ENCODE measurements at regions not wholly inside any gene's neighbourhood (a gene's known extent, or its start where the extent isn't known, plus 50 kb on each side); places are given as distances from the start of the nearest gene placed in this dataset.

- no peak for DNase-seq
- in situ Hi-C loops (cut with HindIII; ENCODE audit: low pct_ligation_motif_present, low pct_unique_long_range_greater_than_20kb, low sequenced_read_pairs), result no loop called here
Measured at GRCh38 chr5:39998518-39998917, 573.7 kb upstream of the DAB2 start.

- no peak for DNase-seq
- in situ Hi-C loops (cut with HindIII; ENCODE audit: low pct_ligation_motif_present, low pct_unique_long_range_greater_than_20kb, low sequenced_read_pairs), result no loop called here
Measured at GRCh38 chr5:39995990-39996389, 571.2 kb upstream of the DAB2 start.

- DNase-seq, result no peak
- in situ Hi-C loops (cut with HindIII; ENCODE audit: low pct_ligation_motif_present, low pct_unique_long_range_greater_than_20kb, low sequenced_read_pairs), result no loop called here
Measured at GRCh38 chr5:39992617-39993202, 567.9 kb upstream of the DAB2 start.

GRCh38 chr5:39986614-39987013 is 561.8 kb upstream of the DAB2 start:
- no peak for DNase-seq
- in situ Hi-C loops (cut with HindIII; ENCODE audit: low pct_ligation_motif_present, low pct_unique_long_range_greater_than_20kb, low sequenced_read_pairs), result no loop called here

GRCh38 chr5:39980056-39980455 is 555.3 kb upstream of the DAB2 start:
- DNase-seq, result no peak
- in situ Hi-C loops (cut with HindIII; ENCODE audit: low pct_ligation_motif_present, low pct_unique_long_range_greater_than_20kb, low sequenced_read_pairs), result no loop called here

- no peak for DNase-seq
- in situ Hi-C loops (cut with HindIII; ENCODE audit: low pct_ligation_motif_present, low pct_unique_long_range_greater_than_20kb, low sequenced_read_pairs), result no loop called here
Measured at GRCh38 chr5:39977066-39977655, 552.4 kb upstream of the DAB2 start.

GRCh38 chr5:39970117-39970798 is 545.5 kb upstream of the DAB2 start:
- DNase-seq, result no peak
- in situ Hi-C loops (cut with HindIII; ENCODE audit: low pct_ligation_motif_present, low pct_unique_long_range_greater_than_20kb, low sequenced_read_pairs), result no loop called here

GRCh38 chr5:39968381-39968780 is 543.6 kb upstream of the DAB2 start:
- in situ Hi-C loops (cut with HindIII; ENCODE audit: low pct_ligation_motif_present, low pct_unique_long_range_greater_than_20kb, low sequenced_read_pairs), result no loop called here
- DNase-seq, result no peak

- in situ Hi-C loops (cut with HindIII; ENCODE audit: low pct_ligation_motif_present, low pct_unique_long_range_greater_than_20kb, low sequenced_read_pairs), result no loop called here
- DNase-seq, result no peak
Measured at GRCh38 chr5:39955156-39955555, 530.4 kb upstream of the DAB2 start.

- in situ Hi-C loops (cut with HindIII; ENCODE audit: low pct_ligation_motif_present, low pct_unique_long_range_greater_than_20kb, low sequenced_read_pairs), result no loop called here
- no peak for DNase-seq
Measured at GRCh38 chr5:39951070-39951469, 526.3 kb upstream of the DAB2 start.

- in situ Hi-C loops (cut with HindIII; ENCODE audit: low pct_ligation_motif_present, low pct_unique_long_range_greater_than_20kb, low sequenced_read_pairs), result no loop called here
- peak; percentile 62 for DNase-seq
Measured at GRCh38 chr5:39948867-39949468, 524.2 kb upstream of the DAB2 start.

GRCh38 chr5:39948341-39948740 is 523.6 kb upstream of the DAB2 start:
- no peak for DNase-seq
- in situ Hi-C loops (cut with HindIII; ENCODE audit: low pct_ligation_motif_present, low pct_unique_long_range_greater_than_20kb, low sequenced_read_pairs), result no loop called here

- no peak for DNase-seq
Measured at GRCh38 chr5:39947657-39948056, 522.9 kb upstream of the DAB2 start.

GRCh38 chr5:39946356-39947045 is 521.7 kb upstream of the DAB2 start:
- in situ Hi-C loops (cut with HindIII; ENCODE audit: low pct_ligation_motif_present, low pct_unique_long_range_greater_than_20kb, low sequenced_read_pairs), result no loop called here
- DNase-seq, result no peak

More at GRCh38 chr5:39947657-39948056, 522.9 kb upstream of the DAB2 start:
- in situ Hi-C loops (cut with HindIII; ENCODE audit: low pct_ligation_motif_present, low pct_unique_long_range_greater_than_20kb, low sequenced_read_pairs), result no loop called here

- no peak for DNase-seq
- in situ Hi-C loops (cut with HindIII; ENCODE audit: low pct_ligation_motif_present, low pct_unique_long_range_greater_than_20kb, low sequenced_read_pairs), result no loop called here
Measured at GRCh38 chr5:39945870-39946269, 521.1 kb upstream of the DAB2 start.

- no peak for DNase-seq
- in situ Hi-C loops (cut with HindIII; ENCODE audit: low pct_ligation_motif_present, low pct_unique_long_range_greater_than_20kb, low sequenced_read_pairs), result no loop called here
Measured at GRCh38 chr5:39943811-39944210, 519.0 kb upstream of the DAB2 start.

- DNase-seq, result no peak
- in situ Hi-C loops (cut with HindIII; ENCODE audit: low pct_ligation_motif_present, low pct_unique_long_range_greater_than_20kb, low sequenced_read_pairs), result no loop called here
Measured at GRCh38 chr5:39942606-39943005, 517.8 kb upstream of the DAB2 start.

GRCh38 chr5:39941416-39941815 is 516.6 kb upstream of the DAB2 start:
- in situ Hi-C loops (cut with HindIII; ENCODE audit: low pct_ligation_motif_present, low pct_unique_long_range_greater_than_20kb, low sequenced_read_pairs), result no loop called here
- no peak for DNase-seq

GRCh38 chr5:39934830-39935229 is 510.1 kb upstream of the DAB2 start:
- in situ Hi-C loops (cut with HindIII; ENCODE audit: low pct_ligation_motif_present, low pct_unique_long_range_greater_than_20kb, low sequenced_read_pairs), result no loop called here
- no peak for DNase-seq
